Dedifferentiated amniotic fluid mesenchymal stem cell (primary cell): ENCODE measurements at regions not wholly inside any gene's neighbourhood (a gene's known extent, or its start where the extent isn't known, plus 50 kb on each side); places are given as distances from the start of the nearest gene placed in this dataset.
"Not testable (repeated sequence)": the region's sequence is repeated elsewhere in the genome, so short reads cannot be mapped to it uniquely, and the experiment has no call there.

ENCODE experiments used
- DNase-seq: peaks from one replicate; pipeline ENCODE4 v3.0.0-alpha.2; 2016; ENCODE audit errors: extremely low spot score

- no peak for DNase-seq
These were observed 52.7 kb upstream of the NCK2 start for GRCh38 chr2:105691947-105692390.

GRCh38 chr2:105690566-105690965 lies 54.1 kb upstream of the NCK2 start:
- no peak for DNase-seq

GRCh38 chr2:105689484-105689883 lies 55.2 kb upstream of the NCK2 start:
- no peak for DNase-seq

GRCh38 chr2:105688946-105689345 lies 55.8 kb upstream of the NCK2 start:
- no peak for DNase-seq

- no peak for DNase-seq
These were observed 58.1 kb upstream of the NCK2 start for GRCh38 chr2:105686588-105686987.

GRCh38 chr2:105683011-105683492 lies 61.7 kb upstream of the NCK2 start:
- DNase-seq: no peak

- no peak for DNase-seq
These were observed 62.3 kb upstream of the NCK2 start for GRCh38 chr2:105682401-105682800.

- DNase-seq: no peak
These were observed 62.8 kb upstream of the NCK2 start for GRCh38 chr2:105681927-105682326.

GRCh38 chr2:105680357-105680756 lies 64.4 kb upstream of the NCK2 start:
- DNase-seq: no peak

- DNase-seq: no peak
These were observed 66.4 kb upstream of the NCK2 start for GRCh38 chr2:105678346-105678745.

- no peak for DNase-seq
These were observed 66.8 kb upstream of the NCK2 start for GRCh38 chr2:105677901-105678300.

GRCh38 chr2:105675841-105676240 lies 68.9 kb upstream of the NCK2 start:
- DNase-seq: no peak

GRCh38 chr2:105674859-105675541 lies 69.7 kb upstream of the NCK2 start:
- no peak for DNase-seq

- DNase-seq: no peak
These were observed 70.3 kb upstream of the NCK2 start for GRCh38 chr2:105674401-105674800.

GRCh38 chr2:105671156-105671555 lies 73.6 kb upstream of the NCK2 start:
- DNase-seq: no peak

GRCh38 chr2:105669384-105669891 lies 75.3 kb upstream of the NCK2 start:
- DNase-seq: no peak

- DNase-seq: no peak
These were observed 79.2 kb upstream of the NCK2 start for GRCh38 chr2:105665480-105665879.

- no peak for DNase-seq
These were observed 84.2 kb upstream of the NCK2 start for GRCh38 chr2:105660489-105660888.

GRCh38 chr2:105655723-105656606 lies 88.7 kb upstream of the NCK2 start:
- DNase-seq: not testable (repeated sequence)

GRCh38 chr2:105655244-105655643 lies 89.5 kb upstream of the NCK2 start:
- no peak for DNase-seq

- no peak for DNase-seq
These were observed 90.2 kb upstream of the NCK2 start for GRCh38 chr2:105654474-105655004.

- no peak for DNase-seq
These were observed 91.4 kb upstream of the NCK2 start for GRCh38 chr2:105653302-105653701.
